Right atrium auricular region (tissue), 2 donors: ENCODE measurements at regions not wholly inside any gene's neighbourhood (a gene's known extent, or its start where the extent isn't known, plus 50 kb on each side); places are given as distances from the start of the nearest gene placed in this dataset.
"Not testable (repeated sequence)": the region's sequence is repeated elsewhere in the genome, so short reads cannot be mapped to it uniquely, and the experiment has no call there.

ENCODE experiments used
- DNase-seq: peaks from one replicate; pipeline ENCODE4 v3.0.0-alpha.2; 2019; ENCODE audit warnings: low spot score
- H3K27ac ChIP-seq, 2 donors: fragments of 200-600 bp; sonication (generic); 1 replicate in 1 of 2; 2 replicates in 1 of 2; pipeline ENCODE4 v1.5.1; 2016 to 2019
- H3K27me3 ChIP-seq, 2 donors: fragments of 200-600 bp; sonication (generic); one replicate each; pipeline versions ENCODE4 v1.5.1 to v1.6.0; 2017 to 2019
- H3K36me3 ChIP-seq: fragments of 200-600 bp; sonication (generic); one replicate; pipeline ENCODE4 v1.5.1; 2016
- H3K4me1 ChIP-seq, 2 donors: fragments of 200-600 bp; sonication (generic); one replicate each; pipeline versions ENCODE4 v1.5.1 to v1.6.0; 2017 to 2019
- H3K4me3 ChIP-seq, 2 donors: fragments of 200-600 bp; sonication (generic); 1 replicate in 1 of 2; 2 replicates in 1 of 2; pipeline ENCODE4 v1.5.1; 2017 to 2019; ENCODE audit warnings: mild to moderate bottlenecking in 1 of 2, moderate library complexity in 1 of 2
- H3K9me3 ChIP-seq, 2 donors: fragments of 200-600 bp; sonication (generic); one replicate each; pipeline ENCODE4 v1.5.1; 2019
- CTCF ChIP-seq, 2 donors: fragments of 200-600 bp; sonication (generic); IDR thresholded peaks; one replicate each; pipeline ENCODE4 v1.5.1; 2019; ENCODE audit warnings: antibody characterized with exemption in 2 of 2

- Histone ChIP-seq H3K36me3 (no peaks in the 10 kb centered on the region), H3K4me1 (no peaks in the 10 kb centered on the region), H3K27me3 (no peaks in the 10 kb centered on the region), H3K4me3 (no peak overlapping the region), H3K9me3 (peaks cover 0 to 6% of the 10 kb centered on the region in 2 donors), H3K27ac (no peak overlapping the region)
- DNase-seq, result no peak
- TF ChIP-seq CTCF (IDR thresholded peaks at IDR 0.05), result no peak
Measured at GRCh38 chr3:26307787-26308186, 314.8 kb upstream of the LRRC3B start.

- H3K27me3 ChIP-seq, result no peaks in the 10 kb centered on the region
- DNase-seq, result no peak
- TF ChIP-seq CTCF (IDR thresholded peaks at IDR 0.05), result no peak
Measured at GRCh38 chr3:26308454-26308853, 314.1 kb upstream of the LRRC3B start.

GRCh38 chr3:26309536-26309935 is 313.0 kb upstream of the LRRC3B start:
- H3K4me3 ChIP-seq, H3K27me3 ChIP-seq, H3K4me1 ChIP-seq, H3K9me3 ChIP-seq, H3K27ac ChIP-seq, H3K36me3 ChIP-seq, DNase-seq: not testable (repeated sequence)

More at GRCh38 chr3:26308454-26308853, 314.1 kb upstream of the LRRC3B start:
- Histone ChIP-seq H3K27ac (no peak overlapping the region), H3K4me1 (no peaks in the 10 kb centered on the region), H3K9me3 (peaks cover 0 to 6% of the 10 kb centered on the region in 2 donors), H3K4me3 (no peak overlapping the region), H3K36me3 (no peaks in the 10 kb centered on the region)

- no peaks in the 10 kb centered on the region for H3K4me1 ChIP-seq
Measured at GRCh38 chr3:26312816-26313215, 309.8 kb upstream of the LRRC3B start.

GRCh38 chr3:26316472-26316871 is 306.1 kb upstream of the LRRC3B start:
- TF ChIP-seq CTCF (IDR thresholded peaks at IDR 0.05), result no peak
- H3K9me3 ChIP-seq, result peaks cover 0 to 12% of the 10 kb centered on the region in 2 donors

More at GRCh38 chr3:26312816-26313215, 309.8 kb upstream of the LRRC3B start:
- DNase-seq, result no peak
- no peak for TF ChIP-seq CTCF (IDR thresholded peaks at IDR 0.05)
- H3K36me3 ChIP-seq, result no peaks in the 10 kb centered on the region
- no peaks in the 10 kb centered on the region for H3K27me3 ChIP-seq
- peaks cover 0 to 12% of the 10 kb centered on the region in 2 donors for H3K9me3 ChIP-seq
- H3K4me3 ChIP-seq, result no peak overlapping the region
- H3K27ac ChIP-seq, result no peak overlapping the region

GRCh38 chr3:26323741-26324140 is 298.8 kb upstream of the LRRC3B start:
- H3K4me1 ChIP-seq, H3K9me3 ChIP-seq, DNase-seq, H3K27me3 ChIP-seq, H3K4me3 ChIP-seq, H3K27ac ChIP-seq, H3K36me3 ChIP-seq: not testable (repeated sequence)

More at GRCh38 chr3:26316472-26316871, 306.1 kb upstream of the LRRC3B start:
- Histone ChIP-seq H3K4me1 (no peaks in the 10 kb centered on the region), H3K27me3 (no peaks in the 10 kb centered on the region), H3K27ac (no peak overlapping the region), H3K4me3 (no peak overlapping the region), H3K36me3 (no peaks in the 10 kb centered on the region)
- no peak for DNase-seq

- no peak overlapping the region for H3K4me3 ChIP-seq
- no peak for DNase-seq
- H3K9me3 ChIP-seq, result no peaks in the 10 kb centered on the region
- no peak overlapping the region for H3K27ac ChIP-seq
- H3K36me3 ChIP-seq, result no peaks in the 10 kb centered on the region
- no peaks in the 10 kb centered on the region for H3K27me3 ChIP-seq
- TF ChIP-seq CTCF (IDR thresholded peaks at IDR 0.05), result no peak
- H3K4me1 ChIP-seq, result no peaks in the 10 kb centered on the region
Measured at GRCh38 chr3:26340001-26340400, 282.6 kb upstream of the LRRC3B start.
